ENCODE measurements at regions not wholly inside any gene's neighbourhood (a gene's known extent, or its start where the extent isn't known, plus 50 kb on each side); places are given as distances from the start of the nearest gene placed in this dataset.
"Not testable (repeated sequence)": the region's sequence is repeated elsewhere in the genome, so short reads cannot be mapped to it uniquely, and the experiment has no call there.

- H3K36me3 ChIP-seq (replicated peaks in 1 of 2; ENCODE audit: control insufficient read depth in 1 of 2, insufficient read depth in 2 of 2, low read length in 1 of 2); H3K9me3 ChIP-seq; DNase-seq; CTCF ChIA-PET; POLR2A ChIA-PET; H3K79me2 ChIP-seq (ENCODE audit: insufficient read depth); H3K4me2 ChIP-seq; H3K9ac ChIP-seq; H3K4me3 ChIP-seq (ENCODE audit: low read depth in 2 of 2, low read length in 1 of 2); H4K20me1 ChIP-seq (ENCODE audit: insufficient read depth); H3K27me3 ChIP-seq (ENCODE audit: insufficient read depth); H3F3A ChIP-seq (replicated peaks; ENCODE audit: insufficient read depth); H3K27ac ChIP-seq (ENCODE audit: low read depth in 2 of 2, low read length in 1 of 2); H2AFZ ChIP-seq (ENCODE audit: low read depth); H3K4me1 ChIP-seq (ENCODE audit: control insufficient read depth in 1 of 2, insufficient read depth in 2 of 2, low read depth in 1 of 2, low read length in 1 of 2); H3K9me2 ChIP-seq: not testable (repeated sequence)
- WGBS (ENCODE audit: low lambda C conversion rate), result 4% methylated on average over 8 of the region's 8 CpGs
These were observed 153.4 kb downstream of the CWH43 start for GRCh38 chr4:49139513-49139912.

GRCh38 chr4:49140351-49140750, 154.3 kb downstream of the CWH43 start:
- H3K4me2 ChIP-seq; H3F3A ChIP-seq (replicated peaks; ENCODE audit: insufficient read depth); H3K9me3 ChIP-seq; H4K20me1 ChIP-seq (ENCODE audit: insufficient read depth); H3K27me3 ChIP-seq (ENCODE audit: insufficient read depth); H3K9me2 ChIP-seq; H3K27ac ChIP-seq (ENCODE audit: low read depth in 2 of 2, low read length in 1 of 2); H2AFZ ChIP-seq (ENCODE audit: low read depth); H3K79me2 ChIP-seq (ENCODE audit: insufficient read depth); CTCF ChIA-PET; H3K4me1 ChIP-seq (ENCODE audit: control insufficient read depth in 1 of 2, insufficient read depth in 2 of 2, low read depth in 1 of 2, low read length in 1 of 2); DNase-seq; POLR2A ChIA-PET; H3K4me3 ChIP-seq (ENCODE audit: low read depth in 2 of 2, low read length in 1 of 2); H3K9ac ChIP-seq; H3K36me3 ChIP-seq (replicated peaks in 1 of 2; ENCODE audit: control insufficient read depth in 1 of 2, insufficient read depth in 2 of 2, low read length in 1 of 2): not testable (repeated sequence)
- 1% methylated on average over 8 of the region's 8 CpGs for WGBS (ENCODE audit: low lambda C conversion rate)

- H3K27ac ChIP-seq (ENCODE audit: low read depth in 2 of 2, low read length in 1 of 2); CTCF ChIA-PET: not testable (repeated sequence)
These were observed 155.9 kb downstream of the CWH43 start for GRCh38 chr4:49141955-49142354.

GRCh38 chr4:49147143-49147542, 161.1 kb downstream of the CWH43 start:
- H3K79me2 ChIP-seq (ENCODE audit: insufficient read depth); H3K4me1 ChIP-seq (ENCODE audit: control insufficient read depth in 1 of 2, insufficient read depth in 2 of 2, low read depth in 1 of 2, low read length in 1 of 2); H3K27me3 ChIP-seq (ENCODE audit: insufficient read depth); H3K36me3 ChIP-seq (replicated peaks in 1 of 2; ENCODE audit: control insufficient read depth in 1 of 2, insufficient read depth in 2 of 2, low read length in 1 of 2); H3K4me3 ChIP-seq (ENCODE audit: low read depth in 2 of 2, low read length in 1 of 2); H3K4me2 ChIP-seq; H2AFZ ChIP-seq (ENCODE audit: low read depth); CTCF ChIA-PET; H3K9ac ChIP-seq; H4K20me1 ChIP-seq (ENCODE audit: insufficient read depth); H3K9me2 ChIP-seq; H3F3A ChIP-seq (replicated peaks; ENCODE audit: insufficient read depth); DNase-seq; H3K9me3 ChIP-seq; H3K27ac ChIP-seq (ENCODE audit: low read depth in 2 of 2, low read length in 1 of 2); POLR2A ChIA-PET: not testable (repeated sequence)
- WGBS (ENCODE audit: low lambda C conversion rate), result 2% methylated on average over 7 of the region's 7 CpGs

More at GRCh38 chr4:49141955-49142354, 155.9 kb downstream of the CWH43 start:
- POLR2A ChIA-PET; H4K20me1 ChIP-seq (ENCODE audit: insufficient read depth); DNase-seq; H3K79me2 ChIP-seq (ENCODE audit: insufficient read depth); H2AFZ ChIP-seq (ENCODE audit: low read depth); H3K9ac ChIP-seq; H3K27me3 ChIP-seq (ENCODE audit: insufficient read depth); H3K9me3 ChIP-seq; H3K9me2 ChIP-seq; H3K4me2 ChIP-seq; H3K4me3 ChIP-seq (ENCODE audit: low read depth in 2 of 2, low read length in 1 of 2); H3F3A ChIP-seq (replicated peaks; ENCODE audit: insufficient read depth); H3K36me3 ChIP-seq (replicated peaks in 1 of 2; ENCODE audit: control insufficient read depth in 1 of 2, insufficient read depth in 2 of 2, low read length in 1 of 2); H3K4me1 ChIP-seq (ENCODE audit: control insufficient read depth in 1 of 2, insufficient read depth in 2 of 2, low read depth in 1 of 2, low read length in 1 of 2): not testable (repeated sequence)
- 1% methylated on average over 7 of the region's 8 CpGs for WGBS (ENCODE audit: low lambda C conversion rate)

GRCh38 chr4:49147596-49147995, 161.5 kb downstream of the CWH43 start:
- H3K9ac ChIP-seq; H3K4me3 ChIP-seq (ENCODE audit: low read depth in 2 of 2, low read length in 1 of 2); H3K9me3 ChIP-seq; H3F3A ChIP-seq (replicated peaks; ENCODE audit: insufficient read depth); DNase-seq; H3K9me2 ChIP-seq; H2AFZ ChIP-seq (ENCODE audit: low read depth); H3K79me2 ChIP-seq (ENCODE audit: insufficient read depth); H3K27me3 ChIP-seq (ENCODE audit: insufficient read depth); H3K36me3 ChIP-seq (replicated peaks in 1 of 2; ENCODE audit: control insufficient read depth in 1 of 2, insufficient read depth in 2 of 2, low read length in 1 of 2); H3K4me2 ChIP-seq; H3K4me1 ChIP-seq (ENCODE audit: control insufficient read depth in 1 of 2, insufficient read depth in 2 of 2, low read depth in 1 of 2, low read length in 1 of 2); CTCF ChIA-PET; H3K27ac ChIP-seq (ENCODE audit: low read depth in 2 of 2, low read length in 1 of 2); H4K20me1 ChIP-seq (ENCODE audit: insufficient read depth); POLR2A ChIA-PET: not testable (repeated sequence)
- 2% methylated on average over 6 of the region's 6 CpGs for WGBS (ENCODE audit: low lambda C conversion rate)

- H3K4me2 ChIP-seq; H3K36me3 ChIP-seq (replicated peaks in 1 of 2; ENCODE audit: control insufficient read depth in 1 of 2, insufficient read depth in 2 of 2, low read length in 1 of 2); DNase-seq; H3K9ac ChIP-seq; H4K20me1 ChIP-seq (ENCODE audit: insufficient read depth); H3K4me1 ChIP-seq (ENCODE audit: control insufficient read depth in 1 of 2, insufficient read depth in 2 of 2, low read depth in 1 of 2, low read length in 1 of 2); POLR2A ChIA-PET; CTCF ChIA-PET; H3K9me2 ChIP-seq; H3K27me3 ChIP-seq (ENCODE audit: insufficient read depth); H3K79me2 ChIP-seq (ENCODE audit: insufficient read depth); H2AFZ ChIP-seq (ENCODE audit: low read depth); H3K4me3 ChIP-seq (ENCODE audit: low read depth in 2 of 2, low read length in 1 of 2); H3K9me3 ChIP-seq; H3K27ac ChIP-seq (ENCODE audit: low read depth in 2 of 2, low read length in 1 of 2); H3F3A ChIP-seq (replicated peaks; ENCODE audit: insufficient read depth): not testable (repeated sequence)
- 6% methylated on average over 21 of the region's 21 CpGs for WGBS (ENCODE audit: low lambda C conversion rate)
These were observed 163.2 kb downstream of the CWH43 start for GRCh38 chr4:49149006-49149975.

Measured in SK-N-SH (cell line).